ENCODE measurements at regions not wholly inside any gene's neighbourhood (a gene's known extent, or its start where the extent isn't known, plus 50 kb on each side); places are given as distances from the start of the nearest gene placed in this dataset.

GRCh38 chr9:88682431-88682831 is 147.5 kb downstream of the NXNL2 start:
- Histone ChIP-seq H3K4me1 (no peaks in the 10 kb centered on the region), H3K9me3 (no peaks in the 10 kb centered on the region), H3K4me3 (no peak overlapping the region), H3K4me2 (no peak overlapping the region), H3K27ac (no peak overlapping the region)
- 85% methylated on average over 6 of the region's 12 CpGs for WGBS (ENCODE audit: missing lambda C conversion rate)
- POLR2A ChIA-PET, result no interaction called here
- no peak for DNase-seq (ENCODE audit: low read depth in 1 of 2, low spot score in 1 of 2)
- FAIRE-seq, result no peak
- CTCF ChIA-PET, result interaction anchor here (1.0 kb wide), 1 partner anchor 12 kb away, joined by 4 read pairs; no protein-coding TSS in a partner anchor
- TF ChIP-seq GATA3 (IDR thresholded peaks at IDR 0.05; ENCODE audit: borderline replicate concordance) (no peak), ESRRA (IDR thresholded peaks at IDR 0.05; ENCODE audit: borderline replicate concordance, low read length) (no peak), NR3C1 (IDR thresholded peaks at IDR 0.05) (no peak), FOXS1 (CRISPR knock-in tag; IDR thresholded peaks at IDR 0.05) (no peak), ZSCAN20 (CRISPR knock-in tag; IDR thresholded peaks at IDR 0.05) (no peak), TFCP2L1 (CRISPR knock-in tag; IDR thresholded peaks at IDR 0.05) (no peak), SMC3 (IDR thresholded peaks at IDR 0.05) (no peak)
- ATAC-seq, result no peak

- CTCF ChIA-PET, result no interaction called here
- POLR2A ChIA-PET, result no interaction called here
- DNase-seq (ENCODE audit: low read depth in 1 of 2, low spot score in 1 of 2) (no peak), ATAC-seq (no peak), FAIRE-seq (no peak)
- Histone ChIP-seq H3K9me3 (no peaks in the 10 kb centered on the region), H3K4me3 (no peak overlapping the region), H3K4me2 (no peak overlapping the region), H3K27ac (no peak overlapping the region), H3K4me1 (no peaks in the 10 kb centered on the region)
- TF ChIP-seq ZNF302 (CRISPR knock-in tag; IDR thresholded peaks at IDR 0.05) (no peak), ATOH8 (CRISPR knock-in tag; IDR thresholded peaks at IDR 0.05; ENCODE audit: low read depth) (no peak), HOXB5 (CRISPR knock-in tag; IDR thresholded peaks at IDR 0.05) (no peak), EHF (CRISPR knock-in tag; IDR thresholded peaks at IDR 0.05) (no peak), CHD2 (IDR thresholded peaks at IDR 0.05; ENCODE audit: low read length, partially characterized antibody) (no peak), RAD21 (conservative IDR thresholded peaks at IDR 0.05 in 1 of 2, IDR thresholded peaks at IDR 0.05 in 1 of 2) (no peak), ELK1 (IDR thresholded peaks at IDR 0.05; ENCODE audit: low read depth, low read length) (no peak), PBX3 (IDR thresholded peaks at IDR 0.05) (no peak), E2F6 (IDR thresholded peaks at IDR 0.05; ENCODE audit: borderline replicate concordance, low read depth) (no peak), NFE2L2 (conservative IDR thresholded peaks at IDR 0.05; ENCODE audit: low read length) (no peak), HEYL (CRISPR knock-in tag; IDR thresholded peaks at IDR 0.05) (no peak), JUN (IDR thresholded peaks at IDR 0.05) (no peak), HES2 (IDR thresholded peaks at IDR 0.05) (no peak), POLR2A (IDR thresholded peaks at IDR 0.05; ENCODE audit: low read length) (no peak), SREBF2 (IDR thresholded peaks at IDR 0.05) (no peak), MYC (IDR thresholded peaks at IDR 0.05; ENCODE audit: borderline replicate concordance, low read length) (no peak), MAX (IDR thresholded peaks at IDR 0.05) (no peak)
- 75% methylated on average over 8 of the region's 8 CpGs for WGBS (ENCODE audit: missing lambda C conversion rate)
Measured at GRCh38 chr9:88684046-88684445, 149.1 kb downstream of the NXNL2 start.
